KMS-11 (cell line): ENCODE measurements at regions not wholly inside any gene's neighbourhood (a gene's known extent, or its start where the extent isn't known, plus 50 kb on each side); places are given as distances from the start of the nearest gene placed in this dataset.

Experiments used
- H2AFZ ChIP-seq: fragments of 200-600 bp; sonication (generic); 2 replicates; pipeline ENCODE4 v1.6.1; 2016; ENCODE audit warnings: antibody characterized with exemption, mixed run types, low read depth
- H3K27ac ChIP-seq: fragments of 200-600 bp; sonication (generic); 2 replicates; pipeline ENCODE4 v1.6.1; 2016; ENCODE audit warnings: mild to moderate bottlenecking, mixed run types
- H3K27me3 ChIP-seq: fragments of 200-600 bp; sonication (generic); 2 replicates; pipeline ENCODE4 v1.6.1; 2017; ENCODE audit warnings: mild to moderate bottlenecking, low read depth, mixed run types, moderate library complexity; ENCODE audit not compliant: insufficient read depth
- H3K36me3 ChIP-seq: fragments of 200-600 bp; sonication (generic); 2 replicates; pipeline ENCODE4 v1.6.1; 2017; ENCODE audit warnings: mild to moderate bottlenecking, mixed run types; ENCODE audit not compliant: insufficient read depth
- H3K4me1 ChIP-seq: fragments of 200-600 bp; sonication (generic); 2 replicates; pipeline ENCODE4 v1.6.1; 2016; ENCODE audit warnings: mild to moderate bottlenecking, low read depth, mixed run types; ENCODE audit not compliant: poor library complexity, severe bottlenecking
- H3K4me2 ChIP-seq: fragments of 200-600 bp; sonication (generic); 2 replicates; pipeline ENCODE4 v1.7.0; 2016; ENCODE audit warnings: mild to moderate bottlenecking, mixed run types
- H3K4me3 ChIP-seq: fragments of 200-600 bp; sonication (generic); IDR thresholded peaks from 2 replicates; pipeline ENCODE4 v1.6.1; 2017; ENCODE audit warnings: low read depth, low read length, mixed read lengths; ENCODE audit not compliant: insufficient read depth
- H3K79me2 ChIP-seq: fragments of 200-600 bp; sonication (generic); 2 replicates; pipeline ENCODE4 v1.6.1; 2016; ENCODE audit warnings: low read depth, mixed run types; ENCODE audit not compliant: insufficient read depth
- H3K9ac ChIP-seq: fragments of 200-600 bp; sonication (generic); 2 replicates; pipeline ENCODE4 v1.6.1; 2016; ENCODE audit warnings: mild to moderate bottlenecking, mixed run types
- H4K20me1 ChIP-seq: fragments of 200-600 bp; sonication (generic); 2 replicates; pipeline ENCODE4 v1.6.1; 2016; ENCODE audit warnings: mild to moderate bottlenecking, mixed run types; ENCODE audit not compliant: insufficient read depth
- TF ChIP-seq, protein P1 (sequence below): fragments of 200-600 bp; sonication (generic); conservative IDR thresholded peaks from 2 replicates; pipeline ENCODE4 v1.6.1; 2017; ENCODE audit warnings: low read depth, mild to moderate bottlenecking, antibody characterized with exemption, low read length, moderate library complexity, mixed read lengths

DNA sequence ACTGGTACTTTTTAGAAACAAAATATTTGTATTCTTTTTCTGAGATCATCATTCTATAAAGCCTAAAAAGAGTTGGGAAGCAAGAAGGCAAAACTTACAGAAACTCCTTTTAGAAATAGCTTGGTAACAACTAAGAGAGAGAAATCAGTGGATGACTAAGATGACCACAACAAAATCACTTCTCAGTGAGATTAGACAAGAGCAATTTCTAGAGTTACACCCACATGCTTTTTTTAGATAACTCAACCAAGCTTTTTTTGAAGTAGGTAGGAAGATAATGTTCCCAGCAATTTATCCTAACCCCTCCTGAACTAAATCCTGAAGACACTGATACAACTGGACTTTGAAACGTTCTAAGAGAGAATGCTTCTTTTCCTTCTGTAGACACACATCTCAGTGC is 576.4 kb downstream of the SLC6A15 start:
- Histone ChIP-seq H2AFZ (no peak overlapping the region), H3K4me2 (no peak overlapping the region), H4K20me1 (no peaks in the 10 kb centered on the region), H3K79me2 (no peaks in the 10 kb centered on the region), H3K36me3 (no peaks in the 10 kb centered on the region), H3K9ac (no peak overlapping the region), H3K4me3 (no peak overlapping the region), H3K27ac (no peak overlapping the region), H3K4me1 (no peaks in the 10 kb centered on the region), H3K27me3 (no peaks in the 10 kb centered on the region)
- TF ChIP-seq, protein P1, sequence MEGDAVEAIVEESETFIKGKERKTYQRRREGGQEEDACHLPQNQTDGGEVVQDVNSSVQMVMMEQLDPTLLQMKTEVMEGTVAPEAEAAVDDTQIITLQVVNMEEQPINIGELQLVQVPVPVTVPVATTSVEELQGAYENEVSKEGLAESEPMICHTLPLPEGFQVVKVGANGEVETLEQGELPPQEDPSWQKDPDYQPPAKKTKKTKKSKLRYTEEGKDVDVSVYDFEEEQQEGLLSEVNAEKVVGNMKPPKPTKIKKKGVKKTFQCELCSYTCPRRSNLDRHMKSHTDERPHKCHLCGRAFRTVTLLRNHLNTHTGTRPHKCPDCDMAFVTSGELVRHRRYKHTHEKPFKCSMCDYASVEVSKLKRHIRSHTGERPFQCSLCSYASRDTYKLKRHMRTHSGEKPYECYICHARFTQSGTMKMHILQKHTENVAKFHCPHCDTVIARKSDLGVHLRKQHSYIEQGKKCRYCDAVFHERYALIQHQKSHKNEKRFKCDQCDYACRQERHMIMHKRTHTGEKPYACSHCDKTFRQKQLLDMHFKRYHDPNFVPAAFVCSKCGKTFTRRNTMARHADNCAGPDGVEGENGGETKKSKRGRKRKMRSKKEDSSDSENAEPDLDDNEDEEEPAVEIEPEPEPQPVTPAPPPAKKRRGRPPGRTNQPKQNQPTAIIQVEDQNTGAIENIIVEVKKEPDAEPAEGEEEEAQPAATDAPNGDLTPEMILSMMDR: no peak

DNA sequence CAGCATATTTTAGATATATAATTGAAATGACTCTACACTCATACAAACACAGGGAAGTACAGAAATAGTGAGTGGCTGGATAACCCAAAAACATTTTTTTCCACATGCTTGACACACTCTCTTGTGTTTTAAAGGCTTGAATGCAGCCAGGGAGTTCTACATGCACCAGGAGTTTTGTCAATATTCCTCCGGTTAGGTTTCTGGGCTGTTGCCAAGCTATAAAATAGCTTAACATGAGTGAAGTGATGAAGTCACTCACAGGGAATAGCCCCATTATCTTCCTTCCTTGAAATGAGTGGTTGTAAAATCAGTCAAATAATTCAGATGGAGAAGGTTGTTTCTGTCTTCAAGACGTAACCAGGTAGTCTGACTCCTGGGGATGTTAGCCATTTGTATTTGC is 582.7 kb downstream of the SLC6A15 start:
- Histone ChIP-seq H3K9ac (no peak overlapping the region), H3K27me3 (no peaks in the 10 kb centered on the region)

DNA sequence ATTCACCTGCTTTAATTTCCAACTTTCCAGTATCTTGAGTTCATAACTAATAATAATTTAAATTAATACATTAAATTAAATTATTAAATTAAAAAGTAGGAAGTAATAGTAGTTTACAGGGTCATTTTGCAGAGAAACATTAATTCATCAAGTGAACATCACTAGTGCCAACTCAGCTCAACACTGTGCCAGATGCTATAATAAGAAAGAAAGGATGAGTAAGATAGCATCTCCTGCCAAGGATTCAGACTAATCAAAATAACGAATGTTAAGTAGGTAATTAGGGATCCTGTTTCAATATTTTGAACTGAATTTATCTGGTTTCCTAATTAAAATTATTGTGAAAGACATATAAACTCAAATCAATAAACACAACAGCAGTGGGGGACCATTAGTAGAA is 596.7 kb downstream of the SLC6A15 start:
- Histone ChIP-seq H3K27ac (no peak overlapping the region), H3K9ac (no peak overlapping the region), H4K20me1 (no peaks in the 10 kb centered on the region), H3K4me2 (no peak overlapping the region), H3K27me3 (no peaks in the 10 kb centered on the region), H3K4me1 (no peaks in the 10 kb centered on the region), H2AFZ (no peak overlapping the region), H3K4me3 (no peak overlapping the region), H3K79me2 (no peaks in the 10 kb centered on the region), H3K36me3 (no peaks in the 10 kb centered on the region)
- TF ChIP-seq, protein P1: no peak

More for the DNA sequence above, 582.7 kb downstream of the SLC6A15 start:
- no peaks in the 10 kb centered on the region for H3K36me3 ChIP-seq
- H3K79me2 ChIP-seq: no peaks in the 10 kb centered on the region
- TF ChIP-seq, protein P1: no peak
- H3K4me3 ChIP-seq: no peak overlapping the region
- H3K4me1 ChIP-seq: no peaks in the 10 kb centered on the region
- H3K4me2 ChIP-seq: no peak overlapping the region
- no peaks in the 10 kb centered on the region for H4K20me1 ChIP-seq
- no peak overlapping the region for H3K27ac ChIP-seq
- no peak overlapping the region for H2AFZ ChIP-seq

GRCh38 chr12:84313323-84313675 is 599.3 kb downstream of the SLC6A15 start:
- H2AFZ ChIP-seq: no peak overlapping the region
- no peak overlapping the region for H3K4me2 ChIP-seq
- no peaks in the 10 kb centered on the region for H3K4me1 ChIP-seq
- H3K27me3 ChIP-seq: no peaks in the 10 kb centered on the region
- H3K36me3 ChIP-seq: no peaks in the 10 kb centered on the region
- H3K79me2 ChIP-seq: no peaks in the 10 kb centered on the region
- no peak overlapping the region for H3K9ac ChIP-seq
- no peak overlapping the region for H3K4me3 ChIP-seq
- H4K20me1 ChIP-seq: no peaks in the 10 kb centered on the region
- TF ChIP-seq, protein P1: no peak
- no peak overlapping the region for H3K27ac ChIP-seq

- Histone ChIP-seq H3K27me3 (no peaks in the 10 kb centered on the region), H4K20me1 (no peaks in the 10 kb centered on the region), H3K79me2 (no peaks in the 10 kb centered on the region)
Observed at GRCh38 chr12:84308211-84308610, 604.4 kb downstream of the SLC6A15 start.

More at GRCh38 chr12:84308211-84308610, 604.4 kb downstream of the SLC6A15 start:
- no peak overlapping the region for H3K4me2 ChIP-seq
- H3K36me3 ChIP-seq: no peaks in the 10 kb centered on the region
- H3K27ac ChIP-seq: no peak overlapping the region
- no peak overlapping the region for H3K9ac ChIP-seq
- H2AFZ ChIP-seq: no peak overlapping the region
- H3K4me3 ChIP-seq: no peak overlapping the region
- H3K4me1 ChIP-seq: no peaks in the 10 kb centered on the region
- TF ChIP-seq, protein P1: no peak
